Esophagus muscularis mucosa (tissue), 4 donors: ENCODE measurements at regions not wholly inside any gene's neighbourhood (a gene's known extent, or its start where the extent isn't known, plus 50 kb on each side); places are given as distances from the start of the nearest gene placed in this dataset.

ENCODE experiments used
- DNase-seq: peaks from one replicate; pipeline ENCODE4 v3.0.0-alpha.2; 2017; ENCODE audit errors: extremely low spot score
- H3K27ac ChIP-seq, 4 donors: fragments of 200-600 bp; sonication (generic); replicated peaks in 1 of 4; 1 replicate in 3 of 4; 2 replicates in 1 of 4; pipeline ENCODE4 v1.5.1; 2016 to 2019; ENCODE audit warnings: mild to moderate bottlenecking in 1 of 4
- H3K27me3 ChIP-seq, 4 donors: fragments of 200-600 bp; sonication (generic); one replicate each; pipeline versions ENCODE4 v1.5.1 to v1.6.0; 2016 to 2019
- H3K36me3 ChIP-seq, 4 donors: fragments of 200-600 bp; sonication (generic); one replicate each; pipeline ENCODE4 v1.5.1; 2016 to 2019
- H3K4me1 ChIP-seq, 4 donors: fragments of 200-600 bp; sonication (generic); one replicate each; pipeline ENCODE4 v1.5.1; 2016 to 2019
- H3K4me3 ChIP-seq, 4 donors: fragments of 200-600 bp; sonication (generic); 1 replicate in 2 of 4; 2 replicates in 2 of 4; pipeline ENCODE4 v1.5.1; 2016 to 2019; ENCODE audit warnings: mild to moderate bottlenecking in 4 of 4, moderate library complexity in 1 of 4
- H3K9me3 ChIP-seq, 4 donors: fragments of 200-600 bp; sonication (generic); 1 replicate in 3 of 4; 2 replicates in 1 of 4; pipeline ENCODE4 v1.5.1; 2016 to 2019
- EP300 ChIP-seq: sonication (generic); formaldehyde crosslinking; IDR thresholded peaks from one replicate; pipeline ENCODE4 v1.6.1; 2017; ENCODE audit warnings: antibody characterized with exemption
- POLR2A ChIP-seq: fragments of 450-650 bp; IDR thresholded peaks from one replicate; pipeline ENCODE4 v1.6.1; 2017; ENCODE audit warnings: antibody characterized with exemption, moderate library complexity, mild to moderate bottlenecking, low read depth
- POLR2AphosphoS5 ChIP-seq, 2 donors: sonication (generic); formaldehyde crosslinking; IDR thresholded peaks; one replicate each; pipeline ENCODE4 v1.6.1; 2017; ENCODE audit warnings: antibody characterized with exemption in 2 of 2
- WGBS: methylation state at CpG from one replicate; pipeline ENCODE4 v1.1.5; 2018; 5-methylcytosine and 5-hydroxymethylcytosine counted together
- intact Hi-C: fragments of 100-400 bp; cut with DNase I; formaldehyde crosslinking; loops from one replicate; pipeline ENCODE4 v1.15.1; 2023
- TF ChIP-seq, protein P1 (sequence below), 3 experiments: fragments of 200-600 bp in 2 of 3; fragments of 450-650 bp in 1 of 3; sonication (generic) in 2 of 3; IDR thresholded peaks; one replicate each; pipeline ENCODE4 v1.5.1; 2017 to 2019; ENCODE audit warnings: antibody characterized with exemption in 3 of 3, mild to moderate bottlenecking in 2 of 3, moderate library complexity in 1 of 3

DNA sequence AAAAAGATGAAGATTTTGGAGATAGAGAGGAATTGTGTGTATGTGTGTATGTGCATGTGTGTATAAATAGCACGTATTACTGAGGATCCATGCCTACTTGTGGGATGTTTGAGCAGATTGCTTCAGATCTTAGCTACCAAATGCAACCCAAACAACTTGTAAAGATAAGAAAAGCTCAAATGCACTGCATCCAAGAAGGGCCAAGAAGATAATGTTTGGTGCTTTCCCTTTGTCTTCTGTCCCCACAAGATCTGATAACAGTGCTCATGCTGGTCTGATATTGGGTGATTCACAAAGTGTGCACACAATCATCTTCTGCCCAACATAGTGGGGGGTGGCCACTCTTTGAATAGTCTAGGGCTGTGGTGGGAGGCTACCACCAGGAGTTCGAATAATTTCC is 284.8 kb upstream of the CYRIA start:
- Histone ChIP-seq H3K9me3 (no peaks in the 10 kb centered on the region), H3K4me1 (no peaks in the 10 kb centered on the region), H3K27me3 (no peaks in the 10 kb centered on the region), H3K4me3 (no peak overlapping the region), H3K36me3 (no peaks in the 10 kb centered on the region), H3K27ac (no peak overlapping the region)
- no peak for TF ChIP-seq POLR2A
- TF ChIP-seq, protein P1, sequence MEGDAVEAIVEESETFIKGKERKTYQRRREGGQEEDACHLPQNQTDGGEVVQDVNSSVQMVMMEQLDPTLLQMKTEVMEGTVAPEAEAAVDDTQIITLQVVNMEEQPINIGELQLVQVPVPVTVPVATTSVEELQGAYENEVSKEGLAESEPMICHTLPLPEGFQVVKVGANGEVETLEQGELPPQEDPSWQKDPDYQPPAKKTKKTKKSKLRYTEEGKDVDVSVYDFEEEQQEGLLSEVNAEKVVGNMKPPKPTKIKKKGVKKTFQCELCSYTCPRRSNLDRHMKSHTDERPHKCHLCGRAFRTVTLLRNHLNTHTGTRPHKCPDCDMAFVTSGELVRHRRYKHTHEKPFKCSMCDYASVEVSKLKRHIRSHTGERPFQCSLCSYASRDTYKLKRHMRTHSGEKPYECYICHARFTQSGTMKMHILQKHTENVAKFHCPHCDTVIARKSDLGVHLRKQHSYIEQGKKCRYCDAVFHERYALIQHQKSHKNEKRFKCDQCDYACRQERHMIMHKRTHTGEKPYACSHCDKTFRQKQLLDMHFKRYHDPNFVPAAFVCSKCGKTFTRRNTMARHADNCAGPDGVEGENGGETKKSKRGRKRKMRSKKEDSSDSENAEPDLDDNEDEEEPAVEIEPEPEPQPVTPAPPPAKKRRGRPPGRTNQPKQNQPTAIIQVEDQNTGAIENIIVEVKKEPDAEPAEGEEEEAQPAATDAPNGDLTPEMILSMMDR (IDR thresholded peaks at IDR 0.05), result no peak
- TF ChIP-seq EP300, result no peak
- TF ChIP-seq POLR2AphosphoS5 (IDR thresholded peaks at IDR 0.05), result no peak
- WGBS, result 89% methylated on average over 2 of the region's 2 CpGs
- intact Hi-C loops, result no loop called here
- no peak for DNase-seq

GRCh38 chr2:16948710-16949109 is 283.1 kb upstream of the CYRIA start:
- Histone ChIP-seq H3K4me3 (no peak overlapping the region), H3K27me3 (no peaks in the 10 kb centered on the region), H3K4me1 (no peaks in the 10 kb centered on the region), H3K27ac (no peak overlapping the region), H3K36me3 (no peaks in the 10 kb centered on the region), H3K9me3 (no peaks in the 10 kb centered on the region)
- no peak for DNase-seq
- TF ChIP-seq POLR2AphosphoS5 (IDR thresholded peaks at IDR 0.05) (no peak), EP300 (no peak), POLR2A (no peak)
- TF ChIP-seq, protein P1 (IDR thresholded peaks at IDR 0.05), result no peak
- intact Hi-C loops, result no loop called here

DNA sequence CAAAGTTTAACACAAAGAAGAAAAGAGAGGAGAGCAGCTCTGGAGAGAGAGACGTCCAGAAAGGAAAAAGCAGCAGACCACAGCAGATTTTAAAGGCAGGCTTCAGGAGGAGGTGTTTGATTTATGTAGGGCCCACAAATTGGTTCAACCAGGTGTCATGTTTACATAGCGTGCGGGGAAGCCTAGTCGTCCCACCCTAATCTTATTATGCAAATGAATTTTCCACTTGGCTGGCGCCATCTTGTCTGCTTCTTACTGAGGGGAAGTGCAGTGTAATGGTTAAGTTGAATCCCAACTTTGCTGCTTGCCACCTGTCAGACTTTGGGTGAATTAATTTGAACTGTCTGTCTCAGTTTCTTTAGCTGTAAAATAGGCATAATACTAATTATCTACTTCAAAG is 282.4 kb upstream of the CYRIA start:
- intact Hi-C loops, result no loop called here
- WGBS, result 51% methylated on average over 5 of the region's 5 CpGs
- no peak for DNase-seq

GRCh38 chr2:16943279-16943958 is 277.8 kb upstream of the CYRIA start:
- intact Hi-C loops, result no loop called here
- Histone ChIP-seq H3K9me3 (no peaks in the 10 kb centered on the region), H3K36me3 (no peaks in the 10 kb centered on the region), H3K27me3 (no peaks in the 10 kb centered on the region), H3K4me1 (no peaks in the 10 kb centered on the region), H3K4me3 (no peak overlapping the region), H3K27ac (no peak overlapping the region)
- WGBS, result 77% methylated on average over 4 of the region's 4 CpGs
- DNase-seq, result no peak
- TF ChIP-seq EP300, result no peak
- TF ChIP-seq POLR2AphosphoS5 (IDR thresholded peaks at IDR 0.05), result no peak

More for the DNA sequence above, 282.4 kb upstream of the CYRIA start:
- Histone ChIP-seq H3K27ac (no peak overlapping the region), H3K27me3 (no peaks in the 10 kb centered on the region), H3K9me3 (no peaks in the 10 kb centered on the region), H3K36me3 (no peaks in the 10 kb centered on the region), H3K4me3 (no peak overlapping the region), H3K4me1 (no peaks in the 10 kb centered on the region)
- TF ChIP-seq POLR2A, result no peak

GRCh38 chr2:16940214-16940613 is 274.6 kb upstream of the CYRIA start:
- H3K27ac ChIP-seq, result no peak overlapping the region
- no peak overlapping the region for H3K4me3 ChIP-seq
- no peak for DNase-seq
- H3K9me3 ChIP-seq, result no peaks in the 10 kb centered on the region
- TF ChIP-seq POLR2AphosphoS5 (IDR thresholded peaks at IDR 0.05) (no peak), POLR2A (no peak), EP300 (no peak)
- TF ChIP-seq, protein P1 (IDR thresholded peaks at IDR 0.05), result no peak
- intact Hi-C loops, result no loop called here
- H3K4me1 ChIP-seq, result no peaks in the 10 kb centered on the region
- no peaks in the 10 kb centered on the region for H3K27me3 ChIP-seq
- WGBS, result 74% methylated on average over 1 of the region's 1 CpG
- H3K36me3 ChIP-seq, result no peaks in the 10 kb centered on the region

DNA sequence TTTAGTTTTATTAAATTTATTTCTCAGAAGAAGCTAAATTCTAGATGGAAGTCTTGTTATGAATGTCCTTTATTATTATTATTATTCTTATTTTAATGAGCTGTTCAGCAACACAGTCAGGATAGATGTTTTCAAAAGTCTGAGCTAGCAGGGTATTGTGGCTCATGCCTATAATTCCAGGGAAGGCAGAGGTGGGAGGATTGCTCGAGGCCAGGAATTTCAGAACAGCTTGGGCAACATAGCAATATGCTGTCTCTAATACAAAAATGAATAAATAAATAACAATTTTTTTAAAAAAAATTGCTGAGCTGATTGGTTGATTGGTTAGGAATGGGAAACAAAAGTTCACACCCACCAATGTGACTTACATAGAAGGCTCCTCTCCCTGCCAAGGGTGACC is 274.1 kb upstream of the CYRIA start:
- DNase-seq, result no peak
- H3K4me1 ChIP-seq, result no peaks in the 10 kb centered on the region
- no peak for TF ChIP-seq EP300
- no peak for TF ChIP-seq POLR2A
- TF ChIP-seq, protein P1 (IDR thresholded peaks at IDR 0.05), result no peak
- no peak for TF ChIP-seq POLR2AphosphoS5 (IDR thresholded peaks at IDR 0.05)
- H3K9me3 ChIP-seq, result no peaks in the 10 kb centered on the region
- H3K36me3 ChIP-seq, result no peaks in the 10 kb centered on the region
- no peak overlapping the region for H3K27ac ChIP-seq
- 69% methylated on average over 1 of the region's 1 CpG for WGBS
- H3K27me3 ChIP-seq, result no peaks in the 10 kb centered on the region
- intact Hi-C loops, result no loop called here
- H3K4me3 ChIP-seq, result no peak overlapping the region
